ENCODE measurements at regions not wholly inside any gene's neighbourhood (a gene's known extent, or its start where the extent isn't known, plus 50 kb on each side); places are given as distances from the start of the nearest gene placed in this dataset.

- TF ChIP-seq, protein P1, sequence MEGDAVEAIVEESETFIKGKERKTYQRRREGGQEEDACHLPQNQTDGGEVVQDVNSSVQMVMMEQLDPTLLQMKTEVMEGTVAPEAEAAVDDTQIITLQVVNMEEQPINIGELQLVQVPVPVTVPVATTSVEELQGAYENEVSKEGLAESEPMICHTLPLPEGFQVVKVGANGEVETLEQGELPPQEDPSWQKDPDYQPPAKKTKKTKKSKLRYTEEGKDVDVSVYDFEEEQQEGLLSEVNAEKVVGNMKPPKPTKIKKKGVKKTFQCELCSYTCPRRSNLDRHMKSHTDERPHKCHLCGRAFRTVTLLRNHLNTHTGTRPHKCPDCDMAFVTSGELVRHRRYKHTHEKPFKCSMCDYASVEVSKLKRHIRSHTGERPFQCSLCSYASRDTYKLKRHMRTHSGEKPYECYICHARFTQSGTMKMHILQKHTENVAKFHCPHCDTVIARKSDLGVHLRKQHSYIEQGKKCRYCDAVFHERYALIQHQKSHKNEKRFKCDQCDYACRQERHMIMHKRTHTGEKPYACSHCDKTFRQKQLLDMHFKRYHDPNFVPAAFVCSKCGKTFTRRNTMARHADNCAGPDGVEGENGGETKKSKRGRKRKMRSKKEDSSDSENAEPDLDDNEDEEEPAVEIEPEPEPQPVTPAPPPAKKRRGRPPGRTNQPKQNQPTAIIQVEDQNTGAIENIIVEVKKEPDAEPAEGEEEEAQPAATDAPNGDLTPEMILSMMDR (conservative IDR thresholded peaks at IDR 0.05; ENCODE audit: low read length) = no peak
- TF ChIP-seq EZH2phosphoT487 (IDR thresholded peaks at IDR 0.05; ENCODE audit: borderline replicate concordance, low read depth, low read length) = no peak
Observed at GRCh38 chr15:96974761-96975160, 644.3 kb downstream of the NR2F2 start.
